ENCODE measurements at regions not wholly inside any gene's neighbourhood (a gene's known extent, or its start where the extent isn't known, plus 50 kb on each side); places are given as distances from the start of the nearest gene placed in this dataset.
"Not testable (repeated sequence)": the region's sequence is repeated elsewhere in the genome, so short reads cannot be mapped to it uniquely, and the experiment has no call there.

DNA sequence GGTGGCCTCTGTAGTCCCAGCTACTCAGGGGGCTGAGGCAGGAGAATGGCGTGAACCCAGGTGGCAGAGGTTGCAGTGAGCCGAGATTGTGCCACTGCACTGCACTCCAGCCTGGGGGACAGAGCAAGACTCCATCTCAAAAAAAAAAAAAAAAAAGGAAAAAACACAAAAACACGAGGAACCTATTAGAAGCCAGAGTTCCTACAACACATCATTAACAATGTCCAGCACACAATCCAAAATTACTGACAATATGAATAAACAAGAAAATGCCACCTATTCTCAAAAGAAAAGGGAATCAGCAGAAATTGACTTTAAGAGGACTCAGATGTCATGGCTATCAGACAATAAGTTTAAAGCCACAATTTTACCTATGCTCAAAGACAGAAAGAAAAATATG lies 57.3 kb upstream of the HS3ST3A1 start:
- DNase-seq (ENCODE audit: low read depth, low spot score); intact Hi-C loops (cut with micrococcal nuclease); CTCF ChIA-PET; H4K20me1 ChIP-seq (replicated peaks; ENCODE audit: control insufficient read depth, extremely low read depth, insufficient read depth, low read length); H3K9me3 ChIP-seq (replicated peaks; ENCODE audit: control insufficient read depth, insufficient read depth, low read length); H3K4me2 ChIP-seq (ENCODE audit: insufficient read depth, low read length); H3K27me3 ChIP-seq (ENCODE audit: control insufficient read depth in 2 of 2, insufficient read depth in 2 of 2, low read length in 2 of 2); dilution Hi-C loops (cut with MboI; ENCODE audit: extremely low pct_ligation_motif_present, low sequenced_read_pairs); H2AFZ ChIP-seq (ENCODE audit: low read depth, low read length); H3K27ac ChIP-seq (ENCODE audit: insufficient read depth, low read depth, low read length); H3K9ac ChIP-seq (replicated peaks; ENCODE audit: extremely low read depth, insufficient read depth, low read length); H3K4me1 ChIP-seq (ENCODE audit: control insufficient read depth, extremely low read depth, insufficient read depth, low read length); H3K79me2 ChIP-seq (ENCODE audit: control insufficient read depth, insufficient read depth, low read length); H3K9me1 ChIP-seq (replicated peaks; ENCODE audit: control insufficient read depth, extremely low read depth, insufficient read depth, low read length); H3K36me3 ChIP-seq (ENCODE audit: control insufficient read depth in 2 of 2, extremely low read depth in 1 of 2, insufficient read depth in 2 of 2, low read length in 2 of 2); POLR2A ChIA-PET; BruUV-seq (replicated peaks); FAIRE-seq; H3K4me3 ChIP-seq (replicated peaks in 1 of 3; ENCODE audit: insufficient read depth in 1 of 3, low read depth in 1 of 3, low read length in 3 of 3): not testable (repeated sequence)

DNA sequence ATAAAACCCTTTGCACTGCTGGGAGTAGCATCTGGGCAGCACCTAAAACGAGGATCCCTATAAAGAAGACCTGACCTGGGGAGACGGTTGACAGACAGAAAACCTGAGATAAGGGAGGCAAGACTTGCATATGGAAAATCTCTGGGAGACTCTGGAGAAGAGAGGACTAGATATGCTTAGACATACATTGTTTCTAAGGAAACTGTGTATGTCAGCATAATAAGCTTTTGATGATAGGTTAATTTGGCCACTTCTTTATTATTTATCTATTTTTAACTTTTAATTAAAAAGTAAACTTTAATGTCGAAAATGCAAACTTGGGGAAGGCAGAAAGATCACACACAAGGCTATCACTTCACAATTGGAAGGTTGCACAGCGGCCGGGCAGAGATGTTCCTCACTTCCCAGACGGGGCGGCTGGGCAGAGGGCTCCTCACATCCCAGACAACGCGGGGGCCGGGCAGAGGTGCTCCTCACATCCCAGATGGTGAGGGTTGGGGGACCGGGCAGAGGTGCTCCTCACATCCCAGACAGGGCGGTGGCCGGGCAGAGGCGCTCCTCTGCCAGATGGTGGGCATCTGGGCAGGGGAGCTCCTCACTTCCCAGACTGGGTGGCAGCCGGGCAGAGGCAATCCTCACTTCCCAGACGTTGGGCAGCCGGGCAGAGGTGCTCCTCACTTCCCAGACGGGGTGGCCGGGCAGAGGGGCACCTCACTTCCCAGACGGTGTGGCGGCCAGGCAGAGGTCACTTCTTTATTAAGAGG lies 64.3 kb upstream of the HS3ST3A1 start:
- intact Hi-C loops (cut with micrococcal nuclease) = no loop called here
- no TSS peak for BruUV-seq (replicated peaks)
- no peak overlapping the region for H3K4me2 ChIP-seq (ENCODE audit: insufficient read depth, low read length)
- DNase-seq (ENCODE audit: low read depth, low spot score) = no peak
- H3K4me3 ChIP-seq (replicated peaks in 1 of 3; ENCODE audit: insufficient read depth in 1 of 3, low read depth in 1 of 3, low read length in 3 of 3) = no peak overlapping the region
- no peak overlapping the region for H3K27ac ChIP-seq (ENCODE audit: insufficient read depth, low read depth, low read length)
- no peaks in the 10 kb centered on the region for H3K4me1 ChIP-seq (ENCODE audit: control insufficient read depth, extremely low read depth, insufficient read depth, low read length)
- no peak overlapping the region for H2AFZ ChIP-seq (ENCODE audit: low read depth, low read length)
- TF ChIP-seq, protein P1, sequence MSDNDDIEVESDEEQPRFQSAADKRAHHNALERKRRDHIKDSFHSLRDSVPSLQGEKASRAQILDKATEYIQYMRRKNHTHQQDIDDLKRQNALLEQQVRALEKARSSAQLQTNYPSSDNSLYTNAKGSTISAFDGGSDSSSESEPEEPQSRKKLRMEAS (IDR thresholded peaks at IDR 0.05; ENCODE audit: insufficient read depth, insufficient read length) = no peak
- no peak for TF ChIP-seq POLR2A (IDR thresholded peaks at IDR 0.05; ENCODE audit: low read depth, low read length)
- TF ChIP-seq GATA2 (IDR thresholded peaks at IDR 0.05; ENCODE audit: insufficient read depth, insufficient read length, low read depth, low read length) = no peak
- no peak for TF ChIP-seq FOS (IDR thresholded peaks at IDR 0.05; ENCODE audit: borderline replicate concordance, insufficient read depth, low read length)
- no peak for TF ChIP-seq EZH2 (IDR thresholded peaks at IDR 0.05; ENCODE audit: borderline replicate concordance, low read depth, low read length, severe bottlenecking)
- no peak for TF ChIP-seq MYC (IDR thresholded peaks at IDR 0.05; ENCODE audit: low read depth, low read length)
- no peak for TF ChIP-seq JUN (IDR thresholded peaks at IDR 0.05; ENCODE audit: borderline replicate concordance, insufficient read depth, insufficient read length, low read depth)
- TF ChIP-seq POLR2AphosphoS5 (IDR thresholded peaks at IDR 0.05; ENCODE audit: insufficient read depth, low read depth, low read length) = no peak
- TF ChIP-seq CTCF (IDR thresholded peaks at IDR 0.05; ENCODE audit: extremely low read depth in 1 of 2, insufficient read depth in 1 of 2, low read depth in 1 of 2, low read length in 2 of 2) = no peak
- no peaks in the 10 kb centered on the region for H4K20me1 ChIP-seq (replicated peaks; ENCODE audit: control insufficient read depth, extremely low read depth, insufficient read depth, low read length)
- no peaks in the 10 kb centered on the region for H3K27me3 ChIP-seq (ENCODE audit: control insufficient read depth in 2 of 2, insufficient read depth in 2 of 2, low read length in 2 of 2)
- H3K9me1 ChIP-seq (replicated peaks; ENCODE audit: control insufficient read depth, extremely low read depth, insufficient read depth, low read length) = no peaks in the 10 kb centered on the region
- no peak for FAIRE-seq
- H3K36me3 ChIP-seq (ENCODE audit: control insufficient read depth in 2 of 2, extremely low read depth in 1 of 2, insufficient read depth in 2 of 2, low read length in 2 of 2) = no peaks in the 10 kb centered on the region
- H3K79me2 ChIP-seq (ENCODE audit: control insufficient read depth, insufficient read depth, low read length) = no peaks in the 10 kb centered on the region
- dilution Hi-C loops (cut with MboI; ENCODE audit: extremely low pct_ligation_motif_present, low sequenced_read_pairs) = no loop called here
- H3K9me3 ChIP-seq (replicated peaks; ENCODE audit: control insufficient read depth, insufficient read depth, low read length) = peaks cover 7% of the 10 kb centered on the region
- H3K9ac ChIP-seq (replicated peaks; ENCODE audit: extremely low read depth, insufficient read depth, low read length) = no peak overlapping the region
- POLR2A ChIA-PET = no interaction called here
- CTCF ChIA-PET = no interaction called here

Measured in endothelial cell of umbilical vein (primary cell).